Uterus (tissue), 3 donors: ENCODE measurements at regions not wholly inside any gene's neighbourhood (a gene's known extent, or its start where the extent isn't known, plus 50 kb on each side); places are given as distances from the start of the nearest gene placed in this dataset.

Experiments used
- DNase-seq, 2 donors: peaks; one replicate each; pipeline ENCODE4 v3.0.0-alpha.2; 2019 to 2020
- H3K27ac ChIP-seq, 2 donors: fragments of 200-600 bp; sonication (generic); 1 replicate in 1 of 2; 2 replicates in 1 of 2; pipeline ENCODE4 v1.5.1; 2016 to 2018
- H3K27me3 ChIP-seq, 2 donors: fragments of 200-600 bp; sonication (generic); one replicate each; pipeline ENCODE4 v1.5.1; 2018 to 2019; ENCODE audit warnings: control low read depth in 1 of 2
- H3K36me3 ChIP-seq, 2 donors: fragments of 200-600 bp; sonication (generic); one replicate each; pipeline ENCODE4 v1.5.1; 2019; ENCODE audit warnings: control low read depth in 1 of 2
- H3K4me1 ChIP-seq, 2 donors: fragments of 200-600 bp; sonication (generic); one replicate each; pipeline ENCODE4 v1.5.1; 2018 to 2019; ENCODE audit warnings: control low read depth in 1 of 2
- H3K4me3 ChIP-seq, 2 donors: fragments of 200-600 bp; sonication (generic); 1 replicate in 1 of 2; 2 replicates in 1 of 2; pipeline ENCODE4 v1.5.1; 2018 to 2019; ENCODE audit warnings: mild to moderate bottlenecking in 1 of 2
- H3K9me3 ChIP-seq, 2 donors: fragments of 200-600 bp; sonication (generic); one replicate each; pipeline ENCODE4 v1.5.1; 2019; ENCODE audit warnings: control low read depth in 1 of 2
- POLR2A ChIP-seq, 2 donors: fragments of 450-650 bp; IDR thresholded peaks; one replicate each; pipeline ENCODE4 v1.6.1; 2016; ENCODE audit warnings: antibody characterized with exemption in 2 of 2, mild to moderate bottlenecking in 1 of 2, moderate library complexity in 1 of 2
- intact Hi-C: fragments of 100-400 bp; cut with DNase I; formaldehyde crosslinking; loops from one replicate; pipeline ENCODE4 v1.15.1; 2023; ENCODE audit warnings: low total_unique reads
- TF ChIP-seq, protein P1 (sequence below), 4 experiments: fragments of 200-600 bp in 2 of 4; fragments of 450-650 bp in 2 of 4; sonication (generic) in 2 of 4; IDR thresholded peaks; one replicate each; pipeline ENCODE4 v1.5.1; 2016 to 2019; ENCODE audit warnings: antibody characterized with exemption in 4 of 4, mild to moderate bottlenecking in 2 of 4, moderate library complexity in 1 of 4
- donor health status: DM: yes; HTN: yes; CAD: no.

DNA sequence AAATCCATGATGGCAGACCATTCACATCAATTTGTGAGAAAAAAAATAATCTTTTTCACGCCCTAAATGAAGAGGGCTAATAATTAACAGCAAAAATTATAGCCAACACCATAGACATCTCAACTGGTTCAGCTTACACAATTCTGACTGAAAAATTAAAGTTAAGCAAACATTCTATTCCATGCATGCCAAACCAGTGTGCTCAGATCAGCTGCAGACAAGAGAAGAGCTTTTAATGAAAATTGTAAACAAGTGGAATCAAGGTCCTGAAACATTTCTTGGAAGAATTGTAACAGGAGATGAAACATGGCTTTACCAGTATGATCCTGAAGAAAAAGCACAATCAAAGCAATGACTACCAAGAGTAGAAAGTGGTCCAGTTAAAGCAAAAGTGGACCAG, 710.4 kb downstream of the EPHA7 start:
- Histone ChIP-seq H3K4me3 (no peak overlapping the region), H3K27me3 (no peaks in the 10 kb centered on the region), H3K9me3 (no peaks in the 10 kb centered on the region), H3K4me1 (no peaks in the 10 kb centered on the region), H3K36me3 (no peaks in the 10 kb centered on the region), H3K27ac (no peak overlapping the region)
- intact Hi-C loops: no loop called here
- DNase-seq: no peak
- TF ChIP-seq POLR2A (IDR thresholded peaks at IDR 0.05): no peak
- TF ChIP-seq, protein P1, sequence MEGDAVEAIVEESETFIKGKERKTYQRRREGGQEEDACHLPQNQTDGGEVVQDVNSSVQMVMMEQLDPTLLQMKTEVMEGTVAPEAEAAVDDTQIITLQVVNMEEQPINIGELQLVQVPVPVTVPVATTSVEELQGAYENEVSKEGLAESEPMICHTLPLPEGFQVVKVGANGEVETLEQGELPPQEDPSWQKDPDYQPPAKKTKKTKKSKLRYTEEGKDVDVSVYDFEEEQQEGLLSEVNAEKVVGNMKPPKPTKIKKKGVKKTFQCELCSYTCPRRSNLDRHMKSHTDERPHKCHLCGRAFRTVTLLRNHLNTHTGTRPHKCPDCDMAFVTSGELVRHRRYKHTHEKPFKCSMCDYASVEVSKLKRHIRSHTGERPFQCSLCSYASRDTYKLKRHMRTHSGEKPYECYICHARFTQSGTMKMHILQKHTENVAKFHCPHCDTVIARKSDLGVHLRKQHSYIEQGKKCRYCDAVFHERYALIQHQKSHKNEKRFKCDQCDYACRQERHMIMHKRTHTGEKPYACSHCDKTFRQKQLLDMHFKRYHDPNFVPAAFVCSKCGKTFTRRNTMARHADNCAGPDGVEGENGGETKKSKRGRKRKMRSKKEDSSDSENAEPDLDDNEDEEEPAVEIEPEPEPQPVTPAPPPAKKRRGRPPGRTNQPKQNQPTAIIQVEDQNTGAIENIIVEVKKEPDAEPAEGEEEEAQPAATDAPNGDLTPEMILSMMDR (IDR thresholded peaks at IDR 0.05): no peak

DNA sequence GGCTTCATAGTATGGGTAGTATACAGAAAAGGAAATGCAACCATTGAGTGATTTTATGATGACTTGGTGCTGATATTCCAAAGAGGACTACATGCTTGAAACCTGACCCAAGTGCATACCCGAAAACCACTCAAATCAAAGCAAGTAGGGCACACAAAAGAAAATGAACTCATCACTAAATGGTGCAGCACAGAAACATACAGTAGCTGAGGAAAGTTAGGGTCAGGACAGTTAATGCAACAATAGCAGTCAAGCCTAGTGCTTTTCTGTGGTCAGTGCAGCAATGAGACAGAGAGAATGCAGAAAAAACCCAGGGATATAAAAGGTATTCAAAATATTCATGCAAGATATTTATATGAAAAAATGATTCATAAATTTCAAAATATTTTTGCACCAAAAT, 711.1 kb downstream of the EPHA7 start:
- H3K27ac ChIP-seq: no peak overlapping the region
- TF ChIP-seq, protein P1 (IDR thresholded peaks at IDR 0.05): no peak
- TF ChIP-seq POLR2A (IDR thresholded peaks at IDR 0.05): no peak
- intact Hi-C loops: no loop called here
- no peak for DNase-seq
- H3K36me3 ChIP-seq: no peaks in the 10 kb centered on the region
- H3K27me3 ChIP-seq: no peaks in the 10 kb centered on the region
- no peaks in the 10 kb centered on the region for H3K4me1 ChIP-seq
- no peak overlapping the region for H3K4me3 ChIP-seq
- H3K9me3 ChIP-seq: no peaks in the 10 kb centered on the region

DNA sequence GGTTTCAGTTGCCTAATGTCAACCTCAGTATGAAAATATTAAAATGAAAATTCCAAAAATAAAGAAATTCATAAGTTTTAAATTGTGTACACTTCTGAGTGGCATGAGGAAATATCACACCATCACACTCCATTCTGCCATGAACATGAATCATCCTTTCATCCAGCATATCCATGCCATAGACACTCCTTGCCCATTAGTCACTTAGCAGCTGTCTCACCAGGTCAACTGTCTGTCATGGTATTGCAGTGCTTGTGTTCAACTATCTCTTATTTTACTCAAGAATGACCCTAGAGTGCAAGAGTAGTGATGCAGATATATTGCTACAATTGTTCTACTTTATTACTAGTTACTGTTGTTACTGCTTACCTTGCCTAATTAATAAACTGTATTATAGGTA, 712.4 kb downstream of the EPHA7 start:
- Histone ChIP-seq H3K36me3 (no peaks in the 10 kb centered on the region), H3K27ac (no peak overlapping the region), H3K27me3 (no peaks in the 10 kb centered on the region), H3K9me3 (no peaks in the 10 kb centered on the region), H3K4me3 (no peak overlapping the region), H3K4me1 (no peaks in the 10 kb centered on the region)
- TF ChIP-seq, protein P1 (IDR thresholded peaks at IDR 0.05): no peak
- TF ChIP-seq POLR2A (IDR thresholded peaks at IDR 0.05): no peak
- DNase-seq: no peak
- intact Hi-C loops: no loop called here

DNA sequence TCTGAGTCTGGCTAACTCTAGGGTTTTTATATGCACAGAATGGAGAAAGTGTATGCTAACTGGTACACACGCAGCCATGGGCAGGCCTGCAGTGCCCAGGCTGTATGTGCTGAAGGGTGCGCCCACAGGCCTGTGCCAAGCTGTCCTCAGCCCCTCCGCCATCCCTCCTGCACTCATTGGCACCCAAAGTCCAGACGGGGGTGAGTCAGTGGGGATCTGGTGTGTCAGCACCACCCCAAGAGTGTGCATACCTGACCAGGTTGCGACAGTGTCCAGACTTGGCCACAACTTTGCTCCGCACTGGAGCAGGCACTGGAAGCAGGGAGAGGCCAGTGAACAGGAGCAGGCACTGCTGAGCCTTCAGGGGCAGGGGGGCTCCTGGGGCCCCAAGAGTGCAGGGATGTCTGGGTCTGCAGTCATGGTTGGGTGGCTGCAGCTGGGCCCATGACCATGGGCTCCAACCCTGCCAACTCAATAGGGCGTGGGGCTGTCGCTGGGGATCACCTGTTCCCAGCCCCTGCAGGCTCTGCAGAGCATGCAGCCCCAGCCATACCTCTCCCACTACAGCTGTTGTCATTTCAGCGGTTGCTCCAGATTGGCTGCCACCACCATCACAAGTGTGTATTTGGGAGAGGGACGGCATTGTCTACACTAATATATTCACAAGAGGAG, 717.8 kb downstream of the EPHA7 start:
- no peaks in the 10 kb centered on the region for H3K4me1 ChIP-seq
- no peaks in the 10 kb centered on the region for H3K36me3 ChIP-seq
- no peaks in the 10 kb centered on the region for H3K27me3 ChIP-seq
- no peak for TF ChIP-seq POLR2A (IDR thresholded peaks at IDR 0.05)
- TF ChIP-seq, protein P1 (IDR thresholded peaks at IDR 0.05): no peak
- intact Hi-C loops: no loop called here
- no peak for DNase-seq
- no peak overlapping the region for H3K27ac ChIP-seq
- no peaks in the 10 kb centered on the region for H3K9me3 ChIP-seq
- H3K4me3 ChIP-seq: no peak overlapping the region

DNA sequence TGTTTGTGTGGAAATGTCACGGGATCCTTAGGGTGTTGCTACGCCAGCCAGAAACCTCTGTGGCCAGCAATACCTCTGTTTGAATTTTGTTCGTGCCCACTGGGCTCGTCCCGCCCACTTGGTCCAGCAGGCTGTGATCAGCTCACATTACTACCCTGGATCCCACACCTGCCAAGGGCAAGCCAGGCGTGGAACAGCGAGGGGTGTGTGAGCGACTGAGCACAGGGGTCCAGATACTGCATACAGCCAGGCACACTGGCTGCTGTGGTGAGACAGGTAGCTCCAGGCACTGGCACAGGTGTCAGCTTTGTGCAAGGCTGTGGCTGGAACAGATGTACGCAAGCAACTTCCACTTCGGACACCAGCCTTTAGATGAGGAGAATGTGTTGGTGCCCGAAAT, 718.9 kb downstream of the EPHA7 start:
- intact Hi-C loops: no loop called here
- no peaks in the 10 kb centered on the region for H3K36me3 ChIP-seq
- H3K9me3 ChIP-seq: no peaks in the 10 kb centered on the region
- H3K4me1 ChIP-seq: no peaks in the 10 kb centered on the region
- TF ChIP-seq, protein P1 (IDR thresholded peaks at IDR 0.05): no peak
- TF ChIP-seq POLR2A (IDR thresholded peaks at IDR 0.05): no peak
- no peaks in the 10 kb centered on the region for H3K27me3 ChIP-seq
- DNase-seq: no peak
- H3K4me3 ChIP-seq: no peak overlapping the region
- H3K27ac ChIP-seq: no peak overlapping the region
